Midbrain (tissue), 1 donor: ENCODE measurements at regions not wholly inside any gene's neighbourhood (a gene's known extent, or its start where the extent isn't known, plus 50 kb on each side); places are given as distances from the start of the nearest gene placed in this dataset.
"Not testable (repeated sequence)": the region's sequence is repeated elsewhere in the genome, so short reads cannot be mapped to it uniquely, and the experiment has no call there.

ENCODE experiments used
- DNase-seq: peaks from one replicate; lab custom pipeline; 2025; lab: John Stamatoyannopoulos, UW

DNA sequence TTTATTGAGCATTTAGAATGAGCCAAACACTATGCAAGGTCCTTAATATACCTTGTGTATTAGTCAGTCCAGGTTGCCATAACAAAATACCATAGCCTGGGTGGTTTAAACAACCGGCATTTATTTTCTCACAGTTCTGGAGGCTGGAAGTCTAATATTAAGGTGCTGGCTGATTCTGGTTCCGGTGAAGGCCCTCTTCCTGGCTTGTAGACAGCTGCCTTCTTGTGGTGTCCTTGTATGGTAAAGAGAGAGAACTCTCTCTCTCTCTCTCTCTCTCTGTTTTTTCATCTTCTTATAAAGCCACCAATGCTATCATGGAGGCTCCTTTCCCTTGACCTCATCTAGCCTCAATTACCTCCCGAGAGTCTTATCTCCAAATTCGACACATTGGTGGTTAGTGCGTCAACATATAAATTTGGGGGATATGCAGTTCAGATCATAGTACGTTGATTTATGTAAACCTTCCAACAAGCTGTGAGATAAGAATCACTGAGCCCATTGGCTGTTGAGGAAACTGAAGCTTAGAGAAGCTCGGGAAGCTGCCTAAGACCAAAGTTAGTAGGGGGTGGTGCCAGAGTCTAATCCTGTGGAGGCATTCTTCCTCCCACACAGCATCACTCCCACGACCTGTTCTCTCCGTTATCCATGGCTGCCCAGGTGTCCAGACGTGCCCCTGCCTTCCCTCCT lies 298.0 kb upstream of the PROK2 start:
- DNase-seq = no peak

DNA sequence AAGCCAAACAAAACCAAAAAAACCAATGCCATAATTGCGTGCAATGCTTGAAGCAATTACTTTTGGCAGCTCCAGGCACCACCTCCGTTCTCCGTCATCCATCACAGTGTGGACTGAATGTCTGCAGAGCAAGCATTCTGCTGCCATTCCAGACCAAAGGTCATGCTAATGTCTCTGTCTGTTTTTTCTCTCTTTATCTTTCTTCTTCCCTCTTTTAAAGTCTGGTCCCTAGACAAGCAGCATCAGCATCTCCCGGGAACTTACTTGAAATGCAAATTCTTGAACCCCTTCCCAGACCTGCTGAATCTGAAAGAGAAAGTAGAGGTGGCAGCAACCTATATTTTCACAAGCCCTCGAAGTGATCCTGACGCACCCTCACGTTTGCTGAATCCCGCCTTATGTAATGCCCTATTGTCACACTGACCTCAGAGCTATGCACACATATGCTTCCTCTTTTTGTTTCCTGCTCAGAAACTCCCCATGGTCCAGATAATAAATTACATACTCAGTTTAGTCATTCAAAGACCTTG lies 297.3 kb upstream of the PROK2 start:
- DNase-seq = no peak

DNA sequence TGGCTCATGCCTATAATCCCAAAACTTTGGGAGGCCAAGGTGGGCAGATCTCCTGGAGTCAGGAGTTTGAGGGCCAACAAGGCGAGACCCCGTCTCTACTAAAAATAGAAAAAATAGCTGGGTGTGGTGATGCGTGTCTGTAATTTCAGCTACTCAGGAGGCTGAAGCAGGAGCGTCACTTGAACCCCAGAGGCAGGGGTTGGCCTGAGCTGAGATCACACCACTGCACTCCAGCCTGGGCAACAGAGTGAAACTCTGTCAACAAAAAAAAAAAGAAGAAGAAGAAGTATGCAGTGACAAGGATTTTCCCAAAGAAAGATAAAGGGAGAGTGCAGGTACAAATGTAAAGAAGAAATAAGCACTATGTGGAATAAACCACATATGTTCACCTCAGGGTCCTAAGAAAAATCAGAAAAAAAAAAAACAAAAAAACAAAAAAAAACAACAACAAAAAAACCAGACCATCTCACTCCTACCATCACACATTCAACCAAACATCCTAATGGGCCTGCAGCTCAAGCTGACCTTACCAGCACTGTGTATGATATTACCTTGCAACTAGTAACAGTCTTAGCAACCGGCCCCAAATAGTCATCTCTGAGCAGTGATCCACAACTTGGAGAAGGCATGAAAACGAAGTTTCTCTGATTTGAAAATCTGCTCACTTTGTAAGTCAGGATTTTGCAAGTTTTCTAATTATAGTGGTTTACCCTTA lies 296.7 kb upstream of the PROK2 start:
- DNase-seq = no peak

DNA sequence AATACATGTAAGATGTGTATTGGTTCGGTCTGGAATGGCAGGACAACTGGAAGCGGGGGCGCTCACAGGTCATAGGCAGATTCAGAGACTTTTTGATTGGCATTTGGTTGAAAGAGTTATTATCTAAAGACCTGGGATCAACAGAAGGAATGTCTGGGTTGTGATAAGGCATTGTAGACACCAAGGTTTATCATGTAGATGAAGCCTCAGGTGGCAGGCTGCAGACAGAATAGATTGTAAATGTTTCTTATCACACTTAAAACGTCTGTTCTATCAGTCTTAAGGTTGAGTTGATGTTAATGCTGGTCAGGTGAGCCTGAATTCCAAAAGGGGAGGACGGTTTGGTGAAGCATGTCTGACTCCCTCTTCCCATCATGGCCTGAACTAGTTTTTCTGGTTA lies 295.9 kb upstream of the PROK2 start:
- no peak for DNase-seq

DNA sequence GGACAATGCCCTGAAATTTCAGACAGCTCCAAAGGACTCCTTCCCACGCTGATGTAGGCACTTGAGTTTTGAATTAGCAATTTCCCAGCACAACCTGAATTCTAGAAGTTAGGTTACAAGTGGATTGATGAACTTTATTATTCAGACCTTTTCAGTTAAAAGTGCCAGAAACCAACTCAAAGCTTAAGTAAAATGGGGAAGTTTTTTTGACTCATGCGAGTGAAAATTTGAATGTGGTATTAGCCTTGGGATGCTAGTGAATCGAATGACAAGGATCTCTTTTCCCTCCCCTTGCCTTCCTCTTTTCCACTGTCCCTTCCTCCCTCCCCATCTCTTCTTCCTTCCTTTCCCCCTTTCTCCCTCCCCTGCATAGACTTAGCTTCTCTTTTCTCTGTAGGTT lies 295.1 kb upstream of the PROK2 start:
- DNase-seq = no peak

DNA sequence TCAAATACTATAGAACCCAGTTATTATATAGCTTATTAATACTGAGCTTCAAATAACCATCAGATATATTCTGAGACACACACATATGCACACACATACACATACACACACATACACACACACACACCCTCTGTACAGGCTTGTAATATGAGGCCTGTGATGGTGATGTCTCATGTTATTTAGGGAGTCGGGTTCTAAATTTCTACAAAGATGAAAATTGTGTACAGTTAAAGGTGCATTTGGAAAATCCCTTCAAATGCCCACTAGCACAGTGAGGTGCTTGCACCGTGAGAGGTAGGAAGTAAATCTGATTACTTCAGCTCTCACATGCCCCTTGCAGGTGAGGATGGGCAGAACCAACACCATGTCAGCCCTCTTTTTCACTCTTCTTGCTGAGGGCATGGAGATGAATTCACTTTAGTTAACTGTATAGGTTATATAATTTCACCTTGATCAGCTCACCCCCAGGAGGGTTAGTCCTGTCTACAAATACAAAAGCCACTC lies 294.5 kb upstream of the PROK2 start:
- no peak for DNase-seq

DNA sequence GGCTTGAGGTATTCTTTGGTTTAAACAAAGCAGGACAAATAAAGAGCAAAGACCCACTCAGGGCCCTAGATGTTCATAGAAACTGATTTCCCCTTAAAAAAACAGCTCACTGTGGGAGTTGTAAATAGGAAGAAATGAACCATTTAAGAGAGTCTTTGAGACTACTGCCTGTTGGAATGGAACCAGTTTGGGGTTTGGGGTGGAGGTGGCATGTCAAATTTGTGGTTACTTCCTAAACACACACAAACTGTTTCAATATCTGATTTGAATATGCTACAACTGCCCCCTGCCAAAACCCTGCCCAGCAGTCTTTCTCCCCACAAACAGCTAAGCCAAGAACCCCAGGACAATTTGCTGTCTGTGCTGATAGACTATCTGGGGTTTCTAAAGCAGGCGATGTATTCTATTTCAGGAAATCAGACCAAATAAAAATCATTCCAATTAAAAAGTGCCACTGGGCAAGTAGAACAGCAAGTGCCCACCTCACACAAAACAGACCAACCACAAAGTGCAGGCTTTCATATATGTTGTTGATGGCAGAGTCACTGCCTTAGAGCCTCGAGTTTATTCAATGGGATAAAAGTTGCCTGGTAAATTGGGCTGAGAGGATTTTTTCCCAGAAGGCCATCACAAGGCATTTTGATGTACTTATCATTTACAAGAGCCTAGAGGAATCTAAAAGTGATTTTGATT lies 293.9 kb upstream of the PROK2 start:
- no peak for DNase-seq

DNA sequence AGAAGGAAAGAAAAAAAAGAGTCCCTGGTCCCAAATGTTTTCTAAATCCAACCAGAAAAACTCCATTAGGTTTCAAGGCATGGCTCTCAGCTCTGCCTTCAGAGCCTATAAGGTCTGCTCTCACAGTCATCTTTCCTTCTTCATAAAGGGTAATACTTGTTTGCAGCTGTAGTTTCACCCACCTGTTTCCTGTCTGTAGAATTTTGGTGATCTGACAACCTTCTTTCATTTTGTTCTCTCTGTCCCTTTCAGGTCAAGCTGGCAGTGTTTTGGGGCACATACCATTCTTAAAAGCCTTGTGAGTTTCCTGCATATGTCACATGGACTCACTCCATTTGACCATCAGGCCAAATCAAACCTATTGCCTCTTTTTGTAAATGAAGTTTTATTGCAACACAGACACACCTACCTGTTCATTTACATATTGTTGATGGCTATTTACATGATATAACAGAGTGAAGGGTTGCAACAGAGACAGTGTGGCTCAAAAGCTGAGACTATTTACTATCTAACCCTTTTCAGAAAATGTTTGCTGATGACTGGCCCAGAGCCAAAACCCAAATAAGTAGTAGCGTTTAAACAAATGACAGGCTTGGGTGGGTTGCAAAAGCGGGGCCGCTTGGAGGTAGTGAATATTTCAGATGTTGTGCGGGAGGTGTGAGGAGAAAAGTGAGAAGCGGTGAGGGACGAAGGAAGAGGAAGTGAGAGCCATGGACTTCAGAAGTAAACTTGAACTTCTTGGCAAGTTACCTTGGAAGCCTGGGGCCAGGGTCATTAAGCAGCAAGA lies 292.7 kb upstream of the PROK2 start:
- DNase-seq = no peak

DNA sequence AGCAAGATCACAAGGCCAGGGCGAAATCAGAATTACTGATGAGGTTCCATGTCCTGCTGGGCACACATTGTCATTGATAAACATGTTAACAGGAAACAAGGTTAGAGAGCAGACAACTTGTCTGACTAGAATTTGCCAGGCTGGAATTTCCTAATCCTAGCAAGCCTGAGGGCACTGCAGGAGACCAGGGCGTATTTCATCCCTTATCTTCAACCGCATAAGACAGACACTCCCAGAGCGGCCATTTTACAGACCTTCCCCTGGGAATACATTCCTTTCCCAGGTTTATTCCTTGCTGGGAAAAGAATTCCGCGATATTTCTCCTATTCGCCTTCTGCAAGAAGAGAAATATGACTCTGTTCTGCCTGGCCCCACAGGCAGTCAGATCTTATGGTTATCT lies 290.9 kb upstream of the PROK2 start:
- not testable (repeated sequence) for DNase-seq

DNA sequence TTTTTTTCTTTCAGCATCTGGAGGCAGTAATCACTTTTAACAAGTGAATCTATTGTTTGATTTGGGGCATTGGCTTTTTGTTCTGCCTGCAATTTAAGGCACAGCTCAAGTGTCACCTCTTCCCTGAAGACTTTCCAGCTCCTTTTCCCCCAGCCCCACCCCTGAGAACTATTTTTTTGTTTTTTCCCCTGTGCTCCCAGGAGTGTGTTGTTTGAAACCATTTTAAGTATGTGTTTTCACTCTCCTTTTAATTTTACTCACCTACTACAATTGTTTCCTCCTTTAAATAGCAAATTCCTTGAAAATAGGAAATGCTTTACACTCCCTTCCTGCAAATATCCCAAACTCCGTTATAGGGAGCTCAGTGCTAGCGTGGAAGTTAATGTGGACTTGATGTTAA lies 286.7 kb upstream of the PROK2 start:
- no peak for DNase-seq

DNA sequence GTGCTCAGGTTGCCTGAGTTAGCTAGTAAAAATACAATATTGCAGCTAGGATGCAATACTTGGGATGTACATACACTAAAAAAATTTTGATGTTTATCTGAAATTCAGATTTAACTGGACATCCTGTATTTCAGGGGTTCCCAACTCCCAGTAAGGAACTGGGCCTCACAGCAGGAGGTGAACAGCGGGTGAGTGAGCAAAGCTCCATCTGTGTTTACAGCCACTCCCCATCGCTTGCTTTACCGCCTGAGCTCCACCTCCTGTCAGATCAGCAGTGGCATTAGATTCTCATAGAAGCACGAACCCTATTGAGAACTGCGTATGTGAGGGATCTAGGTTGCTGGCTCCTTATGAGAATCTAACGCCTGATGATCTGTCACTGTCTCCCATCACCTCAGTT lies 285.1 kb upstream of the PROK2 start:
- no peak for DNase-seq

DNA sequence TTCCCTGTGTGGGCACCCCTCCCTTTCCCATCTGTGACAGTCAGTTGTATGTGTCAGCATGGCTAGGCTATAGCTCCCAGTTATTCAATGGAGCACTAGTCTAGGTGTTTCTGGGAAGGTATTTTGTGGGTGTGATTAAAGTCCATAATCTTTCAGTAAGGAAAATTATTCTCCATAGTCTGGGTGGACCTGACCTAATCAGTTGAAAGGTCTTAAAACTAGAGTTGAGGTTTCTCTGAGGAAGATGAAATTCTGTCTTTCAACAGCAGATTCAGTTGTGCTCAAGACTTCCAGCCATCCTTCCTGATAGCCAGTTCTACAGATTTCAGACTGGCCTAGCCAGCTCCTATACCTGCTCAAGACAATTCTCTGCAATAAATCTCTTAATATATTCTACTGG lies 284.6 kb upstream of the PROK2 start:
- no peak for DNase-seq

DNA sequence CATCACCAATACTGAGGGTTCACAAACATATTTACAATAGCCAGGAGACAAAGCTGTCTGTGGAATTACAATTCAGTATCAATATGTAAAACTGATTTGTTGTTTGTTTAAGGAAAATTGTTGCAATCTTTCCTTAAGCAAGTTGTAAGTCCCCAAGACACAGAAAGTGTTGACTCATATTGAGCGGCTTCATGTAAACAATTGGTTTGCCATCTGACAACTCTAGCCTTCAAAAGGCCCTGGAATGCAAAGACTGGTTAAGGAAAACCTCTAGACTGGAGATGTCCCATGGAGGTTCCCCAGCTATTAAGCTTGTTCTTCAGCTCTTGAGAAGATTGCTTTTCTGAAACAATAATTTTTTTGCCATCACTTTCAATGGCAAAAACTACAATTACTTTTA lies 283.7 kb upstream of the PROK2 start:
- no peak for DNase-seq

DNA sequence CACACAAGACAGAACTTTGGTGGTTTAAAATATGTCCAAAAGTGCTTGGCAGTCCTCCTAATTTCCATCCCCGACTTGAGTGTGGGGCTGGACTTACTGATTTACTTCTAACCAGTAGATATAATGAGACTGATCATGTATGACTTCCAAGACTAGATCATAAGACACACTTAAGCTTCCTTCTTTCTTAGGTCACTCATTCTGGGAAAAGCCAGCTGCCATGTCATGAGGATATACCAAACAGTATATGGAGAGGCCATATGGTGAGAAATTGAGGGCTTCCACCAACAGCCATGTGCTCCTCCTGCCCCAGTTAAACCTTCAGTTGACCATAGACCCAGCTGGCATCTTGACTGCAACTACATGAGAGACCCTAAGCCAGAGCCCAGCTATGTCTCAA lies 282.8 kb upstream of the PROK2 start:
- DNase-seq = no peak

DNA sequence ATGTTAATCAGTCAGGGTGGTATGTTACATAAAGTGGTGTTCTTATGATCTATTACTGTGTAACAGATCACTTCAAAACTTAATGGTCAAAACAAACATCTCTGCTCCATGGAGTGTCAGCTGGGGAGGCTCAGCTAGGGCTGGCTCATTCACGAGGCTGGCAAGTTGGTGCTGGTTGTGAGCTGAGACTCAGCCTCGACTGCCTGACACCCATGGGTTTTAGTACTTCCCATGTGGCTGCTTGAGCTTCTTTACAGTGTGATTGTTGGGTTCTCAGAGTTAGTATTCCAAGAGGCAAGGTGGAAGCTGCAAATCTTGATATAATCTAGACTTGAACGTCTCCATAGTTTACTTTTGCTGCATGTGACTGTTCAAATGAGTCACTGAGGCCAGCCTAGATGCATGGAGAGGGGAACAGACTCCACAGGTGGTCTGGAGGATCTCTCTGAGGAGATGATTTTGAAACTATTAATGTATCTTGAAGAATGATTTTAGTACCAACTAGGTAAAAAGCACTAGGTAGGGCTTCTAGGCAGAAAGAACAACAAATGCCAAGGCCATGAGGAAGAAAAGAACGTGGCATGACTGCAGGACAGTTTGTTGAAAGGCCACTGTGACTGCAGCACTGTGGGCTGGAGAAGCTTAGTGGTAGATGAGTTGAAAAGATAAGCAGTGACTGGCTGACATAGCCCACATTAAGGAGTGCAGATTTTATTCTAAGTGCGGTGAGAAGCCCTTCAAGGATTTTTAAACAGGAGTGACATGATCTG lies 281.1 kb upstream of the PROK2 start:
- no peak for DNase-seq

DNA sequence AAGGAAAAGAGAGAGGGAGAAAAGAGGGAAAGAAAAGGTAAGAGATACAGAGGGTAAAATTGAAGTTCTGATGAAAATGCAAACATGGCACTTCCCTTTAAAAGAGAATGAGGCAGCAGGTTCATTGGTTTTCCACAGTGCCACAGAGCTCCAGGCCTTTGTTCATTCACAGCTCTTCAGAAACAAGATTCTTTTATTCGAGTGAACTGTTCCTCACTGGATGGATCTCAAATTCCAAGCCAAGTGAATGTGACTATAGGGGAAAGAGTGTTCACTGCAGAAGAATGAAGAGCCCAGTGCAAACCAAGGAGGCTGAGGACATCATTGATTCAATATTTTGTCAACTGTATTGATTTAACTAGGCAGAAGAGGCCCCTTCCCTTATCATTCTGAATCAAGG lies 280.3 kb upstream of the PROK2 start:
- DNase-seq = peak; percentile 54

DNA sequence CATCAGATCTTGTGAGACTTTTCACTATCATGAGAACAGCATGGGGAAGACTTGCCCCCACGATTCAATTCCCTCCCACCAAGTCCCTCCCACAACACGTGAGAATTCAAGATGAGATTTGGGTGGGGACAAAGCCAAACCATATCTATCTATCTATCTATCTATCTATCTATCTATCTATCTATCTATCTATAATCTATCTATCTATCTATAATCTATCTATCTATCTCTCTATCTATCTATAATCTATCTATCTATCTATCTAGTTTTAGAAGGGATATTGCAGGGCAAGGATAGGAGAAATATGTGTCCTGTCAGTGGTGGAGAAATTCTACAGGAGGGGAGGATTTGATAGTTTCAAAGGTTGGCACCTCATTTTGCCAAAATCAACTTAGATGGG lies 279.8 kb upstream of the PROK2 start:
- not testable (repeated sequence) for DNase-seq

DNA sequence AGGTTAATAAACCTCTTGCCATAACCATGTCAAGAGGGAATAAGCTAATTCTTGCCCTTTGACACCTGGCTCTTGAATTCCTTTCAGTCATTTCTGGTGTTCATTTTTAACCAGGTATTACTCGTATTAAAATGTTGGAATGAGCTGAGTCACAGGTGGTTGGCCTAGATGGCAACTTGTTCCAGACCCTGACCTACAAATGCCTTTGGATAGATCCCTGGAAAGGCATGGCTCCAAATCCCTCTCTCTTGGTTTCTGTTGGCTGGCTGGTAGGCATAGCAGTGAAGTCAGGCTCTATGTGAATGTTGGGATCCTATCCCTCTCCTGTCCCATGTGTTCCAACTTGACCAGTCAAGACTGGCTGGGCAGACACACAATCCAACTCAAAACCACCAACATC lies 277.1 kb upstream of the PROK2 start:
- DNase-seq = no peak

DNA sequence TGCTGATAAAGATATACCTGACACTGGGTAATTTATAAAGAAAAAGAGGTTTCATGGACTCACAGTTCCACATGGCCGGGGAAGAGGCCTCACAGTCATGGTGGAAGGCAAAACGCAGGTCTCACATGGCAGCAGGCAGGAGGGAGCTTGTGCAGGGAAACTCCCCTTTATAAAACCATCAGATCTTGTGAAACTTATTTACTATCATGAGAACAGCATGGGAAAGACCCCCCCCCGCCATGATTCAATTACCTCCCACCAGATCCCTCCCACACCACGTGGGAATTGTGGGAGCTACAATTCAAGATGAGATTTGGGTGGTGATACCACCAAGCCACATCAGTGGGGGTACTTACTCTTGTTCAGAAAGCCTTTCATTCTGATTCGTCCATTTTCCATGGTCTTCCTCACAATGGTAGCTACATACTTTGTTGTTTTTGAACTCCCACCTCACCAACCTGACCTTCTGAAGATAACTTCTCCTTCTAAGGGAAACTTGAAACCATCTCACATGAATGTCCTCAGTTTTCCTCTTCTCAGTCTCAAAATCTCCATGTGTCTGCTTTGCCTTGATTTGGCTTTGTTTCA lies 275.6 kb upstream of the PROK2 start:
- DNase-seq = no peak

DNA sequence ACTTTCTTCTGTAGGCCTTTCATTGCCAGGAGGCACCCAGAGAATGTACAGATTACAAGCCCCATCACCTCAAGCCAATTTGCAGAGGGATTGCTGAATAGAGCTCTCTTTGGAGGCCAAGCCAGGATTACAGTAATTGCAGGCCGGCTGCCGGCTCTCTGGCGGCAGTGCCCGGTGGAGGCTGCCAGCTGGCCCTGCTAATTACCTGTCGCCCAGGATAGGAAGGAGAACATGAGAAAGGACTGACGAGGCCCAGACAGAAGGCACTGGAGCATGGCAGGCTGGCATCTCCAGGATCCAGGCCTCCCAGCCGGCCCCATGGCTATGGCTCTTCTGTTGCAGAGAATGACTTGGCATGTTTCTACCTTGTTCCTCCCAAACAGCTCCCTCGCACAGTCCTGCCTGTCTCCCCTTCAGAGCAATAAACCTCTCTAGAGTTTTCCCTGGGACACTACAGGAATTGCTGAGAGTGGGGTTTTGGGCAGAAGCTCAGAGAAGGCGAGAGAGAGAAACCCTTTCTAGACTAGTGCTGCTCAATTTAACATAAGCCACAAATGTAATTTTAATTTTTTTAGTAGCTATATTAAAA lies 273.6 kb upstream of the PROK2 start:
- no peak for DNase-seq

DNA sequence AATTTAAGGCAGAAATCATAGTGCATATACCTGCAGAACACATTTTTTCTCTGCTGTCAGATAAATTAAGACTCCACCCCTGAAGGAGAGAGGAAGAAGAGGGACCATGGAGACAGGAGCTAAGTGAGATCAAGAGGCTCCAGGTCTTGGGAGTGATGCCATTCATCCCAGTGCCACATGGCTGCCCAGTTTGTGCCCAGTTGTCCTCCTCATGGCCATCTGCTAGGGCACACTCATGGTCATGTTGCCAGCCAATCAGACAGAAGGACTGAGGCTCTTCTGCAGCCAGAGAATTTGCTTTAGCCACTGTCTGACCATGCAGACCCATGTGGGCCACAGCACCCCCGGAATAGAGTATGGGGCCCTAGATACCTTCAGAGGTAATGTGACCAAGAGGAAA lies 270.5 kb upstream of the PROK2 start:
- no peak for DNase-seq
